C4-2B (cell line): ENCODE measurements at regions not wholly inside any gene's neighbourhood (a gene's known extent, or its start where the extent isn't known, plus 50 kb on each side); places are given as distances from the start of the nearest gene placed in this dataset.

Experiments
- ZFX ChIP-seq: fragments of 450-650 bp; IDR thresholded peaks from 2 replicates; pipeline ENCODE4 v1.6.1; 2017
- TF ChIP-seq, protein P1 (sequence below): fragments of 450-650 bp; conservative IDR thresholded peaks from 2 replicates; pipeline ENCODE4 v1.5.1; 2017; ENCODE audit warnings: mild to moderate bottlenecking

DNA sequence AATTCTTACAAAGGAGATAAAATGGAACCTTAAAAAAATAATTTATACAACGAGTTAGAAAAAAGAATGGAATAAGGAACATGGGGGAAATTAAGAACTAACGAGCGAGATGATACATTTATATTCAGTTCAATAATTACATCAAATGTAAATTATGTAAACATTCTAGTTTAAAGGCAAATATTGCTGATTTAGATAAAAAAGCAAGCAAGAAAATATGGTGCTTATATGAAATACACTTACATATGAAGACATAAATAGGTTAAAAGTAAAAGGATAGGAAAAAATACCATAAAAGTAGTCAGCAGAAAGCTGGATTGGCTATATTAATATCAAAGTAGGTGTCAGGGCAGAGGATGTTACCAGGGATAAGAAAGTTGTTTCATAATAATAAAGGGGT, 127.0 kb upstream of the AHR start:
- TF ChIP-seq, protein P1, sequence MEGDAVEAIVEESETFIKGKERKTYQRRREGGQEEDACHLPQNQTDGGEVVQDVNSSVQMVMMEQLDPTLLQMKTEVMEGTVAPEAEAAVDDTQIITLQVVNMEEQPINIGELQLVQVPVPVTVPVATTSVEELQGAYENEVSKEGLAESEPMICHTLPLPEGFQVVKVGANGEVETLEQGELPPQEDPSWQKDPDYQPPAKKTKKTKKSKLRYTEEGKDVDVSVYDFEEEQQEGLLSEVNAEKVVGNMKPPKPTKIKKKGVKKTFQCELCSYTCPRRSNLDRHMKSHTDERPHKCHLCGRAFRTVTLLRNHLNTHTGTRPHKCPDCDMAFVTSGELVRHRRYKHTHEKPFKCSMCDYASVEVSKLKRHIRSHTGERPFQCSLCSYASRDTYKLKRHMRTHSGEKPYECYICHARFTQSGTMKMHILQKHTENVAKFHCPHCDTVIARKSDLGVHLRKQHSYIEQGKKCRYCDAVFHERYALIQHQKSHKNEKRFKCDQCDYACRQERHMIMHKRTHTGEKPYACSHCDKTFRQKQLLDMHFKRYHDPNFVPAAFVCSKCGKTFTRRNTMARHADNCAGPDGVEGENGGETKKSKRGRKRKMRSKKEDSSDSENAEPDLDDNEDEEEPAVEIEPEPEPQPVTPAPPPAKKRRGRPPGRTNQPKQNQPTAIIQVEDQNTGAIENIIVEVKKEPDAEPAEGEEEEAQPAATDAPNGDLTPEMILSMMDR = no peak
- TF ChIP-seq ZFX = no peak
